ENCODE measurements at regions not wholly inside any gene's neighbourhood (a gene's known extent, or its start where the extent isn't known, plus 50 kb on each side); places are given as distances from the start of the nearest gene placed in this dataset.

DNA sequence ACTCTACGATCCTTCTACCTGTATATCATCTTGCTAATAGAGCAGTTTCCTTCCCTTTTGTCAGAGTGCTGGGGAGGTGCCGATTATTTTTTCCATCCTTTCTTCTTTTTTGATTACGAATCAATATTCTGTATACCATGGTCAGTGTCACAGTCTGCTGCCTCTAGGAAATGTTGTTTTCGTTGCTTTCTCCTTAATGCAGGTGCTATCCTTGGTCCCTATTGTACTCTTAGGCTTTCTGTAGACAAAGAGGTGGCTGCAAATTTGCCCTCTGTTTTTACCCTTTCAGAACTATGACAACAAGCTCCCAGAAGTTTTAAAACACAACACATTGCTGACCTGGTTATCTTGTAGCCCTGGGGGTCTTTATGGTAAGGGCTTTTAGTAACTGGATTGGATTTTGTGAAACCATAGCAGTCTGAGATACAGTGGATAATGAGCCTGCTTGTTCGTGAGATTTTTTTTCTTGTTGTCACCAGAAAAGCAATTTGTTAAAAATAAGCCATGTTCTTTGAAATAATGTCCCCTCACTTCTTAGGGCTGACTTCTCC lies 430.3 kb upstream of the TPM1 start:
- DNase-seq (ENCODE audit: low read depth): no peak

DNA sequence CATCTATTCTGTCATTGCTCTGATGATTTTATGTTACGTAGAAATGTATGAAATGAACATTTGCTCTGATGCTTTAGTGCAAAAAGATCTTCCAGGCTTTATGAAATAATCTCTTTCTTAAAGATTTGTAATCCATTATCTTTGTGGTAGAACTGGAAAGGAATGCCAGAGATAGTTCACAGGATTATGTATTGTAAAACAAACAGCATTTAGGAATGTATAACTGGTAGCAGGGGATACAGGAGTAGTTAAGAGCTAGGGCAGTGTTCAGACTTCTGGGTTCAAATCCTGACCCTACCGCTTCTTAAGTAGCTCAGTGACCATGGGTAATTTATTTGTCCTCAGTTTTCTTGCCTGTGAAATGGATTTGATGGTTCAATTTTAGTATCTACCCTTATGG lies 429.8 kb upstream of the TPM1 start:
- no peak for DNase-seq (ENCODE audit: low read depth)

DNA sequence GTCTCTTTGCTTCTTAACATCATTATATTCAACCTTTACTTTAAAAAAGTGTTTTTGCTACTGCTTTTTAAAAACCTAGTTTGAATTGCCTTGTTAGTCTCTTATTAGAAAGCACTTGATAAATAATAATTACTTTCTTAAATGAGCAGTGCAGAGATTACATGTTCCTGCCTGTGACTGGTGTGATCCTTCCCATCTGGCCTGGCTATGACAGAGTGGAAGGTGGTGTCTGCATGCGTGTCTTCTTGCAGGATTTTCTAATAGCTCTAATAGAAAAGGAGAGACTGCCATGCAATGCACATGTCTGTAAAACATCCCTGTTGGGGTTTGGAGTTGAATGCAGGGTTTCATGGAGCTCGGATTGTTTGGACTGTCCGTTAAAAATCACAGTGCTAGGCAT lies 425.8 kb upstream of the TPM1 start:
- no peak for DNase-seq (ENCODE audit: low read depth)

DNA sequence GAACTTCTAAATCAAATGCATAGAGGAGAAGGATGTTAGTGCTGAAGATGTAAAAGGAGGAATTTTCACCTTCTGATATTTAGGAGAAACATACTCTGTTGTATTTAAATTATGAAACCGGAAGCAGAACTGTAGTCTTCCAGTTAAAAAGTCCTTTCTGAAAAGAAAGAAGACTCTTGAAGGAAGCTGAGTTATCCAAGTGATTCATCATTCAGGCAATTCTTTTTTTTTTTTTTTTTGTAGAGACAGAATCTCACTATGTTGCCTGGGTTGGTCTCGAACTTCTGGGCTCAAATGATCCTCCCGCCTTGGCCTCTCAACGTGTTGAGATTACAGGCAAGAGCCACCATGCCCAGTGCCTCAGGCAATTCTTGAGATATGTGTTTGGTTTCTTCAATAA lies 424.8 kb upstream of the TPM1 start:
- DNase-seq (ENCODE audit: low read depth): no peak

DNA sequence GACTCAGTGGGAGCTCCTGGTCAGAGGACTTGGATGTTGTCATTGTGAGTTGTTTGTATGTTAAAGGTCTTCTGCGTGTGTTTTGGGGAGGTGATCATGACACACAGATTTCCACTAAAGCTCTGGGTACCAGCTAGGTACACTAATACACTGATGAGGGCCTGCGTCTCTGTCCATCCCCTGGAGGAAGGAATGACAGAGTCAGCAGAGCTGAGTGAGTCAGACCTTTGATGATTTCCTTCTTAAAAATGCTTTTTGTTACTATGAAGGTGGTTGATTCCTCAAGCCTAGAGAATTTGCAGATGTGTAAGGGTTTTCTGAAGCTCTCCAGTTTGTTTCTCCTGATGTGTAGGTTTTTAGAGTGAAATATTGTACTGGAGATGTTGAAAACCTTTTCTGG lies 424.1 kb upstream of the TPM1 start:
- DNase-seq (ENCODE audit: low read depth): no peak

DNA sequence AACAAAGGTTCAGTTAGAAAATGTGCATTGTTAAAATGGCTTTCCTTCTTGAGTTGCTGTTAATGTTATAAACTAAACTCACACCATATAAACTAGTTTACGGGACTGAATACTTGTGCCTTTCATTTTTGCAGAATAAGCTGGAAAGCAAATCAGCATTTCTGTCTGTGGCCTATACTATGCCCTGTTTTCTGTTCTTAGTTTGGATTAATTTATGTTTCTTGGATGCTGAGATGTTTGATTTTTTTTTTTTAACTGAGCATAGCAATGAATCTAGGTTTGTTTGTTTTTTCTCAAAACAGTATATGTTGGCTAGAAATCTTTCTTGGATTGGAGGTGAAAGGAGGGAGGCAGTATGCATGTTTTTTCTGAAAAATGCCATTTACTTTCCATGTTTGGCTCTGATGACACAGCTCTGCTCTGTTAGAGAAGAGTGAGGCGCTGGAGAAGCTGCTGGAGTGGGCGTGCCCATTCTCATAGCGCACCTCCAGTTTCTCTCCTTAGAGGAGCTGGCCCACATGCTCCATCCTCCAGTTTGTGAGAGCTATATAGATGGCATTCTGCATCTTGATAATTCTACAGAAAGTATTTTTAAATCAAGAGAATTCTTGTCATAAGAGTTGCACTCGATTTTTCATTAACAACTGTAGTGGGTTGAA lies 423.6 kb upstream of the TPM1 start:
- no peak for DNase-seq (ENCODE audit: low read depth)

DNA sequence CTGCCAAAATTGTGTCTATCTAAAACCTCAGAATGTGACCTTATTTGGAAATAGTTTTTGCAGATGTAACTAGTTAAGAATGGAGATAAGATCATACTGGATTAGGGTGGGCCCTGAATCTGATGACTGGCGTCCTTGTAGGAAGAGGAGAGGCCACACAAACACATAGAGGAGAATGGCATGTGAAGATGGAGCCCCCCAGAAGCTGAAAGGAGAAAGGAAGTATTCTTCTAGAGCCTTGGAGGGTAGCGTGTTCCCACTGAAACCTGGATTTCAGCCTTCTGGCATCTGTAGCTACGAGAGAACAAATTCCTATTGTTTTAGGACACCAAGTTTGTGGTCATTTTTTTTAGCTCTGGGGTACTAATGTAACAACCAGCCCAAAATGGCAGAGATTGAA lies 423.0 kb upstream of the TPM1 start:
- no peak for DNase-seq (ENCODE audit: low read depth)

DNA sequence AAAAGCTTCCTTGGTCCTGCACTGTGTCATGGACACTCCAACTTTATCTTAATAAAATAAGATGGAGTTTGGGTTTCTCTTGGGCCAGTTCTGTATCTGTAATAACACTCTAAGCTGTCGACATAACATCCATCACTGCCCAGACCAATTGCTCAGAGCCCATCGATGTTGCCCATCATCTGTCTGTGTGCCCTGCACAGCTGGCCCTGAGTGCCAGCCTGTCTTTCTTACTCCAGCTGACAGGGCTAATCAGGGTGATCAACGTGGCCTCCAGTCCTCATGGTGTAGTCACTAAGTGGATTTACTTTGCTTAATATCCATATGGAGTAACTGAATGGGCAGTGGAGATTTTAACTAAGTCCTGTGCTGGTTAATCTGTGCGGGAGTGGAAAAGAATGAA lies 419.8 kb upstream of the TPM1 start:
- DNase-seq (ENCODE audit: low read depth): no peak

DNA sequence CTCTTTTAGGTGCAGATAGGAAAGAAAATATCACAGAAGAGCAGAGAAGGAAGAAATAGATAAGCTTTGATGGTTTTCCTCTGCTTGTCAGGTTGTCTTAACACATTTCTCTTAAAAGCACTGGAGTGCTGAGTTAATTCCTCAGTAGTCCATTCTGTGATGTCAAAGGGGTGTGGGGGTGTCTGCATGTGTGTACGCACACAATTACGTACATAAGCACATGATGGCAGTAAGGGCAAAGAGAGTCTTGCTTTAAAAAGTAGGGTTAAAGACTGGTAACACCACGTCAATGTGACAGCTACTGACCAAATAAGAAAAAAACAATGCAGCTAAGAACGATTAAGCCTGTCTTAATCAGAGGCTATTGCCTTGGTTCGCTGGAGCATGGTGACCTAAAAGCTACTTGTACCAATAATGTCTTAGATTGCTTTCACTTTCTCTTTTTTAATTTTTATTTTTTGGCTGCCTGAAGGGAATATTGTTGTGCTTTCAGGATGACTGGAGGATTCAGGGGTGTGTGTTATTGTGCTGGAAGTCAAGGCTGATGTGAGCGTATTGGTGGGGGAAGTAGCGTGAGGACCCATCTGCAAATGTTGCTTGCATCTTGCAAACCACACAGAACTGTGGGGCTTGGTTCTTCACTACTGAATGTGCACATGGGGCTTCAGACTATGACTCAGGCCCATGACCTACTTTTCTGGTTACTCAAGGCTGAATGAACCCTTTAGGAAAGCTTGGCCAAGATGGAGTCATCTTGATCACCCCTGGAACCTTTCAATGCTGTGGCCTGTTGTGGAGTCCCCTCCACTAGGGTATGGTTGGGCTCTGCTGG lies 417.8 kb upstream of the TPM1 start:
- no peak for DNase-seq (ENCODE audit: low read depth)

DNA sequence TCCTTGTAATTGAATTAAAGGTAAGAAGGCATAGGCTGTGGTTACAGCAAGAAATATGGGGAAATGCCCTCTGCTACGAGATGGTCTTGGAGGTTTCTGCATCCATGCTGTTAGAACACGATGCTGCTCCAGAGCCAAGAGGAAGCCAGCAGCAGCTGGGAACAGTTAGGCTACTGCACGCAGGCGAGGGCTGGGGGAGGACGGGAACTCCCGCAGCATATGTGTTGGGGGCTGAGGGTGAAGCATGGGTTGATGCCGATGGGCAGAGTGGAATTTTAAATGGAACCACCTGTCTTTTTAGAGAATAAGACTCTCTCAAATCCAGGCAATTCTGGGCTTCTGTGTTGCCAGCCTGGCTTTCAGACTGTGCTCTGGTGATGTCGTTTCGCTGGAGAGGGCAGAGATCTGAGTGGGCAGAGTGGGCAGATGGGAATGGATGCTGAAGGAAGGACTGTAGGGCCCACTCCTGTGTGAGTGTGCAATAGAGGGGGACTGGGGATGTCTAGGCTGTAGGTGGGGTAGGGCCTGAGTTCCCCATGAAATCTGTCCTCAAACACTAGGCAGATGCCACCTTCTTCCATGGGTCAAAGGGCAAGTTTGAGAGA lies 417.0 kb upstream of the TPM1 start:
- DNase-seq (ENCODE audit: low read depth): no peak

DNA sequence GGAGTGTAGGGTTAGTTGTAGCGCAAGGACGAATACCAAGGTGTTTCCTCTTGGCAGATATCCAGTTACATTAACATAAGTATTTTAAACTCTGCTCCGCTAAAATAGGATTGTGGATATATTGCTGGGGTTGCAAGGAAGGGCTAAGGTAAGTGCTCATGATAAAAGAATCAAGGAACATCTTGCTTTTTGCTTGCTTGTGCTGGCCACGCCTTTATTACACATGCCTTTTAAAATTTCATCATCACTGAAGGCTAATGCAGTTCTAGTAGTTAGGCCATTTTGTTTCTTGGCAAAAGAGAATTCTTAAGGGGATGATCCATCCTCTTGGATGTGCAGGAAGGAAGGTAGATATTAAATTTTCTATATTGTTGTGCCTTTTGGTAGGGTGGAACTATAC lies 415.6 kb upstream of the TPM1 start:
- no peak for DNase-seq (ENCODE audit: low read depth)

DNA sequence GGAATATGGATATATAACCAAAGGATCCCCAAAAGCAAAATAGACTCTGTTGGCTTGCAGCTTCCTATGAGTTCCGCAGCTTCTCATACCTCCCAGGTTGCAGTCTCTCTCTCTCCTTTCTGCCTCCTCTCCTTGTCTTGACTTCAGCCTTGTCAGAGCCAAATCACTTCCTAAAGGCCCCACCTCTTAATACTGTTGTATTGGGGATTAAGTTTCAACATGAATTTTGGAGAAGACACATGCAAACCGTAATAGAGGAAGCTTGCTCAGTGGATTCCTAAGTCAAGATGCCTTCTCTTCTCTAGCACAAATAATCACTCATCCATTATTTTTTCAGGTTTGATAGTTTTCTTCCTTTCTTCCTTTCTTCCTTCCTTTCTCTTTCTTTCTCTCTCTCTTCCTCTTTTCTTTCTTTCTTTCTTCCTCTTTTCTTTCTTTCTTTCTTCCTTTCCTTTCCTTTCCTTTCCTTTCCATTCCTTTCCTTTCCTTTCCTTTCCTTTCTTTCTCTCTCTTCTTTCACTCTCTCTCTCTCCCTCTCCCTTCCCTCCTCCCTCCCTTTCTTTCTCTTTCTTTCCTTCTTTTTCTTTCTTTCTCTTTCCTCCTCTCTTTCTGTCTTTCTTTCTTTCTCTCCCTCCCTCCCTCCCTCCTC lies 411.3 kb upstream of the TPM1 start:
- no peak for DNase-seq (ENCODE audit: low read depth)

DNA sequence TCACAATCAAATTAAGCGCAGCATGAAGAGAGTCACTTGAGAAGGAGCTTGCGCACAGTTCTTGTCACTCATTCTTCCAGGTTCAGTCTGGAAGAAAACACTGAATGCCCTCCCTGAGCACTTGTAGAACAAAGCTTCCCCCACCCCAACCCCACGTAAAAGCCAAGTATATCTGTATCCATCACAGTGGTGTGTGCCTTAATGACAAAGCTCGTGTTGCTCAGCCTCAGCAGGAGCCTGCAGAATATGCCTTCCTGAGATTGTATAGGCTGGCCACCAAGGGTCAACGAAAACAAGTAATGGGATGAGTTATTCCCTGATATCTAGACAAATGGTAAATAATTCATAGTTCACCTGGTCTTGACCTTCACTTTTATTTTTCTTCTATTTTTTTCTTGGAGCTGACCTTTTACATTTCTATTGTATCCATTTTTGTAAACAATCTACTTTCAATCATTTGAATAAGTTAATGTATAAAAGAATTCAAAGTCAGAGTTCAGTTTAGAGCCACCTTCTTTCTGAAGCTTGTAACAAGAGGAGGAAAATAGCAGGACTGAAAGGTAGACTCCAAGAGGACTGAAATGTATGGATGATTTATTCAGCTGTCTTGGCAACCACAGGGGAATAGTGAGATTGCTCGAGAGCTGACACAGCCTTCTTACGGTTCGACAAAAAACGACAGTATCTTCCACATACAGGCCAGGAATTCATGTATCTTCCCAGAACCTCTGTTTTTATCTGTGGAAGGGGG lies 405.5 kb upstream of the TPM1 start:
- DNase-seq (ENCODE audit: low read depth): no peak

DNA sequence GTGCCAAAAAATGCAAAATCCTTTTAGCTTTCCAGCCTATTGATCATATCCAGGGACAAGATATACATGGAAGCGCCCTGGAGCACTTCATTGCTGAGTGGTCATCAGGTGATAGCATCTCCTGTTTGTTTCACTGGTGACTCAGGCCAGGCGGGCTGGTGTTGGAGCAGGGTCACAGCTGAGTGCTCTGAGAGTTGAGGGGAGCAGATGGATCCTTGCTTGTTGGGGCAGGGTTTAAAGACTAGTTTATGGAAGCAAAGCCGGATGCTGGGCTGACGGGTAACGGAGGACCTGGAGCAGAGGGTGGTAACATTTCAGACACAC lies 405.0 kb upstream of the TPM1 start:
- DNase-seq (ENCODE audit: low read depth): no peak

DNA sequence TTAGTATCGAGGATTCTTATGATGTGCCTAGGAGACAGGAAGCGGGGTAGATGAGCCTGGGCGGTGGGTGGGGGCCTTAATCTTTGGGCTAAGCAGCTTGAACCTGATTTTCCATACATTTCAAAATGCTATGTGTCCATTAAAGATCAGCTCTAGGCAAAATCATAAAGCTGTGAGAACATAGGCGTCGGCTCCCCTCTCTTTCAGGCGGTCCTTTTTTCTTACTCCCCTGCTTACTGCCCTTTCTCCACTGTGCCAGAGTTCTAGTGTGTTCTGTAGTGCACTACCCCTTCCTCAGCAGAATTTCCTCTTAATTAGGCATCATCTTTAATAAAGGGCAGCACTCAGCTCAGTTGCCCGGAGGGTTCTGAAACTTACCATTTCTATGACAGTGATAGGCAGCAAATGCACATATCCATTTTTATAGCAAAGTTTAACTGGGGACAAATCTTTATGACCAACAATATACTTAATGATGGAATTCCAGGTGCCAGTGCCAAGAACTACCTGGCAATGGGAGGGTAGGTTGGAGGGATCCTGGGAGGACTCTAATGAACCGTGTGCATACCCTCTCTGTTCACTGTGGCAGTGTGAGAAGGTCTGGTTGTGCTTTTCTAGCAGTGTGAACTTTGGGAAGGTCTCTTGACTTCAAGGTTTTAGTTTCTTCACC lies 404.5 kb upstream of the TPM1 start:
- DNase-seq (ENCODE audit: low read depth): no peak

DNA sequence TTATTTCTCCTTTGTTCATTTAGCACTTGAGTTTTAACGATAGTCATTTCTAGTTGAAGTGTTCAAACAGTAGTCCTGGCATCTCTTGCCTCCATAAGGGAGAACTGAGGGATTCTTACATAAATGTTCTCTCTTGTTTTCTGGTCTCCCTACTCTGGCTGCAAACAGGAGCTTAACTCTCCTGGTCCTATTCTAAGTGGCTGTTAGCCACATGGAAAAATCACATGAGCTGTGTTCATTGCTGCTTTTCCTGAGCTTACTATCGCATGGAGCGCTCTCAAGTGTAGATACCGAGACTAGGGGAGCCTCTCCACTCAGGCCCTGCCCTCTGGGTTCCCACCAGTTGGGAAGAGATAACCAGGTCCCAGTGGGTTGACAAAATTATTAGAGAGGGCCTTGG lies 403.1 kb upstream of the TPM1 start:
- no peak for DNase-seq (ENCODE audit: low read depth)

DNA sequence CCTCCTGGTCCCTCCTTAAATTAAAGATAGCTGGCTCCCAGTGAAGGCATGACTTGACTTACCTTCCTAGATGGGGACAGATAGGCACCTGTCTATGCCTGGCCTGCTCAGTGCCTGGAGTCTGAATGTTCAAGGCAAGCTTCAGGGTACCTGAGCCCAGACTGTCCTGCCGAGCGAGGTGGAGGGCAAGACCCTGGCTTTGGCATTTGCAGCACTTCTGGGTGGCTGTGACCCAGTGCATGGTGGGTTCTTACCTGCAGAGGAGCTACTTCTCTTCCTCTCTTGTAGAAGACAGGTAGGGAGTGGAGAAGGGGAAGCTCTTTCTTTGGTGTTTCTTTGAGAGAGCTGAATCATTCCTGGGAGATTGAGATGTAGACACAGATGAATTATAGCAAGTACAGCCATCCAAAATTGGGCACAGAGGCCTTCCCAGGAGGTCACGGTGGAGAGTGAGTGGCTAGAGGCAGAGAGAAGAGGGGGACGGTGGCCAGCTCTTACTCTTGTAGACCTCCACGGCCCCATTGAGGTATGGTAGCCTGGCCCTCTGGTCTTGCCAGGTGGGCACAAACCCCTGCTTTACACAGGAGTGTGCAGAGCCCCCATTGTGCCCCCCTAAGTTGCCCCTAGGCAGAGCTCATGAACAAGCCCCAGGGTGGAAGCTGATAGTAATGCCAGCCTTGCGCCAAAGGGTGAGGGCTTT lies 402.5 kb upstream of the TPM1 start:
- DNase-seq (ENCODE audit: low read depth): no peak

DNA sequence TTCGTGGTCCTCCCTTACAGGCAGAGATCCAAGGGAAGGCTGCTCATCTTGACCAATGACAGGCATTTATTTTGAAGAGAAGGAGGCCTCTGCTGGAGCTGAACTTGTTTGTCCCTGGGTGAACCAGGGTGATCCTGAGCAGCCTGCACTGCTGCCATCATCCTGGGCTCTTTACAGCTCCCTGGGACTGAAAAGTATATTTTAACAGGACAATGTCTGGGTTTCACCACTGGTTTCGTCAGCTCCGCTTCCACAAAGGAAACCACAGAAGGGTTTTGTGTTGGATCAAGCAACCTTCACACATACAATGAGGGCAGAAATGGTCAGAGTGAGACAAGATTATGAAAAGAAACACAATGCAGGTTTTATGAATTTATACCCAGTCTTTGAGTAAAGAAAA lies 400.7 kb upstream of the TPM1 start:
- no peak for DNase-seq (ENCODE audit: low read depth)

DNA sequence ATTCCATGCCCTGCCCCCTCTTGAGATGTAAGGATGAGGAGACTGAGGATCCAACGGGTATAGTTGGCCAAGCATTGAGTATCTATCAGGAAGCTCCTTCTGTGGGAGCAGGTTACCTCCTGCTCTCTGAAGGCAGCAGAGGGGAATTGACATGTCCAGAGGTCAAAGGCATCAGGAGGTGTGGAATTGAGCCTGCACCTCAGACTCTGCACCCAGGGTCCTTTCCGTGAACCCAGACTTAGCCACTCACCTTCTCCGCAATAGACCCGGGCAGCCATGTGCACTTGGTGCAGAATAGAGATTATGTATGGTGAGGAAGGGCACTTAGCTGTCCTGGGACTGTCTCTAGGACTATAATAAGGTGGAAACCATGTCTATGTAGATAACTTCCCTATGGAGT lies 399.0 kb upstream of the TPM1 start:
- DNase-seq (ENCODE audit: low read depth): no peak

DNA sequence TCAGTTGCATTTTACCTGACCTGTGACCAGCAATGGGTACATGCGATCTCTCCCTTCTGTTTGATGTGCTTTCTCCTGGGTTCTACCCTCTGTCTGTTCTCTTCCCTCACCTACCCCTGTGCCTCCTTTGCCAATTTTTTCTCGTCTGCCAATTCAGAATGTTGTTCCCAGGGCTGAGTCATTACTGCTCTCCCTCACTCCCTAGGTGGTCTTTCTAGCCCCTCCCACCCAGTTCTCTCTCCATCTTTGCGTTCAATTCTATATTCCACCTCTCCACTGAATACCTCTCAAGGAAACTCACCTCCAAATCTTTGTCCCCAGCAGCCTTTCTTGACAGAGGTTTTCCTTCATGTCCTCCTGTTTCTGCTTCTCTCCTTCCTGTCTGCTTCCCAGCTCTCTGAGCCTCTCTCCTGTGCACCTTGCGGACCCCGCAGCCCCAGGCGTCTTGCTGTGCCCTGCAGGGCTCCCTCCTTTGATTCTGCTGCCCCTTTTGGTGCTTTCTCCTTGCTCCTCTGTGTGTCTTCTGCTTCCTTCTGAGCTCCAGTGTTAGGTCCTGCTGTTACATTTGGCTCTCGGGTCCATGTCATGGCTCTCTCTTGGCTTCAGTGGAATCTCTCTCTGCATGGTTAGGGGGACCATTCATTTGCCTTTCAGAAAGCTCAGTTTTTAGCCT lies 398.2 kb upstream of the TPM1 start:
- no peak for DNase-seq (ENCODE audit: low read depth)

All from stimulated activated CD8-positive, alpha-beta memory T cell treated with anti-CD3 and anti-CD28 coated beads, Interleukin-12 subunit alpha, Interleukin-12 subunit beta, amount 100 ng/mL, for 1 hour (primary cell).